HCT116 (cell line): ENCODE measurements at regions not wholly inside any gene's neighbourhood (a gene's known extent, or its start where the extent isn't known, plus 50 kb on each side); places are given as distances from the start of the nearest gene placed in this dataset.

ENCODE experiments used
- ATAC-seq: fragments of 200-7000 bp; cut with Tn5 transposase; 2 replicates; pipeline ENCODE4 v1.9.1; 2020; ENCODE audit warnings: mild to moderate bottlenecking, moderate library complexity
- BruUV-seq: library from RNA; stranded (reverse); fragments of 400-500 nt; replicated peaks from 2 replicates; lab custom pipeline; 2021; lab: Mats Ljungman, UMichigan
- CTCF ChIA-PET: fragments of 300-600 bp; sonication (Branson Sonifier 250); formaldehyde crosslinking; loops from one replicate; lab custom pipeline; 2021; ENCODE audit warnings: antibody characterized with exemption; lab: Charles Lee
- POLR2A ChIA-PET: fragments of 300-600, 350-600 bp; sonication (Branson Sonifier 250); formaldehyde crosslinking; loops from one replicate; lab custom pipeline; 2021; ENCODE audit warnings: antibody characterized with exemption; lab: Charles Lee
- RAD21 ChIA-PET, 2 experiments: fragments of 300-600 bp; sonication (Branson Sonifier 250); formaldehyde crosslinking; loops; one replicate each; lab custom pipeline; 2023; ENCODE audit warnings: low total read pairs in 2 of 2; ENCODE audit not compliant: uncharacterized antibody in 2 of 2, unreplicated experiment in 2 of 2, low non-redundant PET in 1 of 2; lab: Charles Lee
- DNase-seq: peaks from one replicate; pipeline ENCODE4 v3.0.0-alpha.2; 2010; ENCODE audit warnings: low read depth, low spot score
- H2AFZ ChIP-seq: fragments of 200-600 bp; shearing (Covaris generic), sonication (generic); 2 replicates; pipeline ENCODE4 v1.6.1; 2017; ENCODE audit warnings: low read depth, mixed run types, mixed read lengths, antibody characterized with exemption, low read length; ENCODE audit not compliant: poor library complexity, severe bottlenecking
- H3K27ac ChIP-seq: 2 replicates; pipeline ENCODE4 v1.5.1; 2012; ENCODE audit warnings: low read depth, low read length
- H3K27me3 ChIP-seq: fragments of 200-600 bp; sonication (generic); 2 replicates; pipeline ENCODE4 v1.6.1; 2016; ENCODE audit warnings: mixed run types, low read length, mixed read lengths; ENCODE audit not compliant: insufficient read depth
- H3K36me3 ChIP-seq, 2 experiments: fragments of 200-500 bp in 1 of 2; fragments of 200-600 bp in 1 of 2; sonication (Bioruptor generic) in 1 of 2; sonication (generic) in 1 of 2; 2 replicates each; pipeline versions ENCODE4 v1.5.1 to v1.6.1; 2014 to 2016; ENCODE audit warnings: low read length in 2 of 2, inconsistent platforms in 1 of 2, mixed read lengths in 1 of 2, mixed run types in 1 of 2; ENCODE audit not compliant: insufficient read depth in 2 of 2, control insufficient read depth in 1 of 2
- H3K4me1 ChIP-seq, 2 experiments: fragments of 200-600 bp in 1 of 2; sonication (generic) in 1 of 2; 2 replicates each; pipeline versions ENCODE4 v1.5.1 to v1.6.1; 2012 to 2017; ENCODE audit warnings: low read length in 2 of 2, inconsistent platforms in 1 of 2, mild to moderate bottlenecking in 1 of 2, mixed read lengths in 1 of 2, mixed run types in 1 of 2, moderate library complexity in 1 of 2; ENCODE audit not compliant: insufficient read depth in 2 of 2, control insufficient read depth in 1 of 2
- H3K4me2 ChIP-seq: fragments of 200-600 bp; sonication (generic); 2 replicates; pipeline ENCODE4 v1.6.1; 2017; ENCODE audit warnings: mixed run types, low read length, mixed read lengths
- H3K4me3 ChIP-seq, 2 experiments: fragments of 200-600 bp in 1 of 2; sonication (generic) in 1 of 2; replicated peaks in 1 of 2; 2 replicates each; pipeline ENCODE4 v1.5.1; 2011 to 2016; ENCODE audit warnings: low read length in 2 of 2, control low read depth in 1 of 2, low read depth in 1 of 2, mild to moderate bottlenecking in 1 of 2, mixed read lengths in 1 of 2, mixed run types in 1 of 2
- H3K79me2 ChIP-seq: fragments of 200-600 bp; sonication (generic); 2 replicates; pipeline ENCODE4 v1.6.1; 2017; ENCODE audit warnings: mild to moderate bottlenecking, mixed run types, low read length, moderate library complexity, mixed read lengths; ENCODE audit not compliant: insufficient read depth
- H3K9ac ChIP-seq: fragments of 200-600 bp; sonication (generic); 2 replicates; pipeline ENCODE4 v1.6.1; 2016; ENCODE audit warnings: low read length, mixed read lengths
- H3K9me2 ChIP-seq: fragments of 200-600 bp; sonication (generic), shearing (Covaris generic); 2 replicates; pipeline ENCODE4 v1.6.1; 2017; ENCODE audit warnings: mixed run types, mild to moderate bottlenecking, moderate library complexity; ENCODE audit not compliant: insufficient read depth
- H3K9me3 ChIP-seq, 2 experiments: fragments of 200-500 bp in 1 of 2; fragments of 200-600 bp in 1 of 2; sonication (Bioruptor generic) in 1 of 2; sonication (generic) in 1 of 2; 2 replicates each; pipeline ENCODE4 v1.6.1; 2014 to 2017; ENCODE audit warnings: low read length in 2 of 2, mixed read lengths in 2 of 2, inconsistent platforms in 1 of 2, low read depth in 1 of 2, mild to moderate bottlenecking in 1 of 2, mixed run types in 1 of 2, moderate library complexity in 1 of 2; ENCODE audit not compliant: control insufficient read depth in 1 of 2, insufficient read depth in 1 of 2
- H4K20me1 ChIP-seq: fragments of 200-600 bp; sonication (generic), shearing (Covaris generic); 2 replicates; pipeline ENCODE4 v1.6.1; 2017; ENCODE audit warnings: mixed run types, mild to moderate bottlenecking, moderate library complexity; ENCODE audit not compliant: insufficient read depth
- ATF3 ChIP-seq: IDR thresholded peaks from 2 replicates; pipeline ENCODE4 v1.6.1; 2012
- CEBPB ChIP-seq: IDR thresholded peaks from 2 replicates; pipeline ENCODE4 v1.6.1; 2012; ENCODE audit warnings: low read depth
- EZH2phosphoT487 ChIP-seq: fragments of 200-600 bp; IDR thresholded peaks from 2 replicates; pipeline ENCODE4 v1.6.1; 2018; ENCODE audit warnings: antibody characterized with exemption, borderline replicate concordance
- POLR2AphosphoS5 ChIP-seq: IDR thresholded peaks from 2 replicates; pipeline ENCODE4 v1.6.1; 2011; ENCODE audit warnings: mild to moderate bottlenecking, low read depth, low read length, moderate library complexity
- intact Hi-C: fragments of 100-400 bp; cut with micrococcal nuclease; formaldehyde crosslinking; loops from 2 replicates; pipeline ENCODE4 v1.10.0; 2022
- TF ChIP-seq, protein P1 (sequence below): IDR thresholded peaks from 2 replicates; pipeline ENCODE4 v1.6.1; 2012; ENCODE audit warnings: low read depth
- TF ChIP-seq, protein P2 (sequence below): IDR thresholded peaks from 2 replicates; pipeline ENCODE4 v1.6.1; 2012

DNA sequence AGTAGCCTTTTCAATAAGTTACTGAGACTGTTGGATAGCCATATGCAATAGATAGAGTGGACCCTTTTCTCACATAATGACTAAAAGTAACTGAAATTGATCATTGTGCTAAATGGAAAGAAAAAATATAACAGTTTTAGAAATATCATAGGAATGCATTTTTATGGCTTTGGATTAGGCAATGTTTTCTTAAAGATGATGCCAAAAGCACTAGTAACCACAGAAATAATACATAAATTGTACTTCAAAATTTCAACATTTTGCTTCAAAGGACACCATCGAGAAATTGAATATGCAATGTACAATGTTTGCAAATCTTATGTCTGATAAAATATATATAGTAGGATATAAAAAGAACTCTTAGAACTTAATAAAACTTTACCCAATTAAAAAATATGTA, 1267.5 kb upstream of the CDH9 start:
- RAD21 ChIA-PET, result no interaction called here
- Histone ChIP-seq H3K9ac (no peak overlapping the region), H3K4me1 (no peaks in the 10 kb centered on the region), H3K27me3 (no peaks in the 10 kb centered on the region), H3K4me2 (no peak overlapping the region), H3K9me3 (peaks cover 0 to 17% of the 10 kb centered on the region in 2 experiments; a peak in 2 of 4 replicates), H3K4me3 (no peak overlapping the region), H3K79me2 (no peaks in the 10 kb centered on the region), H3K27ac (no peak overlapping the region), H4K20me1 (no peaks in the 10 kb centered on the region), H2AFZ (no peak overlapping the region), H3K9me2 (no peaks in the 10 kb centered on the region), H3K36me3 (no peaks in the 10 kb centered on the region)
- ATAC-seq, result no peak
- CTCF ChIA-PET, result no interaction called here
- intact Hi-C loops, result no loop called here
- no peak for DNase-seq
- POLR2A ChIA-PET, result no interaction called here
- TF ChIP-seq, protein P1, sequence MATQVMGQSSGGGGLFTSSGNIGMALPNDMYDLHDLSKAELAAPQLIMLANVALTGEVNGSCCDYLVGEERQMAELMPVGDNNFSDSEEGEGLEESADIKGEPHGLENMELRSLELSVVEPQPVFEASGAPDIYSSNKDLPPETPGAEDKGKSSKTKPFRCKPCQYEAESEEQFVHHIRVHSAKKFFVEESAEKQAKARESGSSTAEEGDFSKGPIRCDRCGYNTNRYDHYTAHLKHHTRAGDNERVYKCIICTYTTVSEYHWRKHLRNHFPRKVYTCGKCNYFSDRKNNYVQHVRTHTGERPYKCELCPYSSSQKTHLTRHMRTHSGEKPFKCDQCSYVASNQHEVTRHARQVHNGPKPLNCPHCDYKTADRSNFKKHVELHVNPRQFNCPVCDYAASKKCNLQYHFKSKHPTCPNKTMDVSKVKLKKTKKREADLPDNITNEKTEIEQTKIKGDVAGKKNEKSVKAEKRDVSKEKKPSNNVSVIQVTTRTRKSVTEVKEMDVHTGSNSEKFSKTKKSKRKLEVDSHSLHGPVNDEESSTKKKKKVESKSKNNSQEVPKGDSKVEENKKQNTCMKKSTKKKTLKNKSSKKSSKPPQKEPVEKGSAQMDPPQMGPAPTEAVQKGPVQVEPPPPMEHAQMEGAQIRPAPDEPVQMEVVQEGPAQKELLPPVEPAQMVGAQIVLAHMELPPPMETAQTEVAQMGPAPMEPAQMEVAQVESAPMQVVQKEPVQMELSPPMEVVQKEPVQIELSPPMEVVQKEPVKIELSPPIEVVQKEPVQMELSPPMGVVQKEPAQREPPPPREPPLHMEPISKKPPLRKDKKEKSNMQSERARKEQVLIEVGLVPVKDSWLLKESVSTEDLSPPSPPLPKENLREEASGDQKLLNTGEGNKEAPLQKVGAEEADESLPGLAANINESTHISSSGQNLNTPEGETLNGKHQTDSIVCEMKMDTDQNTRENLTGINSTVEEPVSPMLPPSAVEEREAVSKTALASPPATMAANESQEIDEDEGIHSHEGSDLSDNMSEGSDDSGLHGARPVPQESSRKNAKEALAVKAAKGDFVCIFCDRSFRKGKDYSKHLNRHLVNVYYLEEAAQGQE, result no peak
- no peak for TF ChIP-seq ATF3
- TF ChIP-seq CEBPB, result no peak
- TF ChIP-seq EZH2phosphoT487, result no peak
- TF ChIP-seq, protein P2, sequence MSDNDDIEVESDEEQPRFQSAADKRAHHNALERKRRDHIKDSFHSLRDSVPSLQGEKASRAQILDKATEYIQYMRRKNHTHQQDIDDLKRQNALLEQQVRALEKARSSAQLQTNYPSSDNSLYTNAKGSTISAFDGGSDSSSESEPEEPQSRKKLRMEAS, result no peak
- TF ChIP-seq POLR2AphosphoS5, result no peak
- no TSS peak for BruUV-seq
